H1 (cell line): ENCODE measurements at regions not wholly inside any gene's neighbourhood (a gene's known extent, or its start where the extent isn't known, plus 50 kb on each side); places are given as distances from the start of the nearest gene placed in this dataset.

Source experiments
- ASH2L ChIP-seq: fragments of 200-600, 300-600 bp; sonication (generic); IDR thresholded peaks from one replicate; pipeline ENCODE4 v1.7.1; 2017; ENCODE audit warnings: low read length
- ATF3 ChIP-seq: IDR thresholded peaks from 2 replicates; pipeline ENCODE4 v1.6.1; 2011; ENCODE audit warnings: low read depth, mild to moderate bottlenecking, low read length; ENCODE audit not compliant: insufficient read depth
- BCL11A ChIP-seq, 2 experiments: IDR thresholded peaks; one replicate each; pipeline ENCODE4 v1.6.1; 2011; ENCODE audit warnings: low read depth in 2 of 2, low read length in 2 of 2, mild to moderate bottlenecking in 2 of 2
- CHD7 ChIP-seq: fragments of 300-600 bp; sonication (generic); IDR thresholded peaks from 2 replicates; pipeline ENCODE4 v1.7.1; 2012; ENCODE audit warnings: low read length, moderate library complexity, mild to moderate bottlenecking, inconsistent platforms; ENCODE audit not compliant: insufficient replicate concordance
- CREB1 ChIP-seq: IDR thresholded peaks from 2 replicates; pipeline ENCODE4 v1.6.1; 2012; ENCODE audit warnings: inconsistent platforms
- EP300 ChIP-seq, 2 experiments: IDR thresholded peaks; 1 replicate in 1 of 2; 2 replicates in 1 of 2; pipeline ENCODE4 v1.6.1; 2011 to 2012; ENCODE audit warnings: low read depth in 2 of 2, low read length in 2 of 2, mild to moderate bottlenecking in 2 of 2, borderline replicate concordance in 1 of 2, inconsistent platforms in 1 of 2, moderate library complexity in 1 of 2
- HDAC6 ChIP-seq: IDR thresholded peaks from one replicate; pipeline ENCODE4 v1.7.1; 2012; ENCODE audit warnings: low read depth, mild to moderate bottlenecking, inconsistent platforms, low read length, moderate library complexity
- JUND ChIP-seq: IDR thresholded peaks from 2 replicates; pipeline ENCODE4 v1.6.1; 2011; ENCODE audit warnings: mild to moderate bottlenecking, improper control_type of control experiment, low read length
- PHF8 ChIP-seq: fragments of 200-600 bp; sonication (generic); conservative IDR thresholded peaks from 2 replicates; pipeline ENCODE4 v1.7.1; 2012; ENCODE audit warnings: low read depth, mild to moderate bottlenecking, inconsistent platforms, low read length, moderate library complexity
- POU5F1 ChIP-seq: IDR thresholded peaks from 2 replicates; pipeline ENCODE4 v1.6.1; 2011; ENCODE audit warnings: low read depth, mild to moderate bottlenecking, low read length, moderate library complexity
- RFX5 ChIP-seq: IDR thresholded peaks from 2 replicates; pipeline ENCODE4 v1.6.1; 2011; ENCODE audit warnings: low read depth, low read length, improper control_type of control experiment, borderline replicate concordance

- TF ChIP-seq CHD7 (no peak), PHF8 (no peak), JUND (no peak), RFX5 (no peak), EP300 (IDR thresholded peaks at IDR 0.05; ENCODE audit: borderline replicate concordance in 1 of 2, low read depth in 2 of 2, low read length in 2 of 2) (no peak), HDAC6 (no peak), BCL11A (IDR thresholded peaks at IDR 0.05; ENCODE audit: low read depth in 2 of 2, low read length in 2 of 2) (no peak), CREB1 (no peak), ATF3 (no peak), POU5F1 (no peak), ASH2L (no peak)
These were observed 942.3 kb downstream of the BRD1 start (continued) for GRCh38 chr22:48885271-48885918.
